NCI-H2081 (cell line): ENCODE measurements at regions not wholly inside any gene's neighbourhood (a gene's known extent, or its start where the extent isn't known, plus 50 kb on each side); places are given as distances from the start of the nearest gene placed in this dataset.
"Not testable (repeated sequence)": the region's sequence is repeated elsewhere in the genome, so short reads cannot be mapped to it uniquely, and the experiment has no call there.

ENCODE experiments used
- DNase-seq, 2 experiments: peaks; one replicate each; lab custom pipeline; 2025; lab: John Stamatoyannopoulos, UW

GRCh38 chr2:167355821-167356220 lies 467.5 kb downstream of the XIRP2 start:
- no peak for DNase-seq

- no peak for DNase-seq
These were observed 465.5 kb downstream of the XIRP2 start for GRCh38 chr2:167353605-167354280.

GRCh38 chr2:167345559-167345958 lies 457.3 kb downstream of the XIRP2 start:
- peak in 1 of 2 experiments; percentile 6 for DNase-seq

GRCh38 chr2:167342769-167343168 lies 454.5 kb downstream of the XIRP2 start:
- peak in 1 of 2 experiments; percentile 6 for DNase-seq

- no peak for DNase-seq
These were observed 452.0 kb downstream of the XIRP2 start for GRCh38 chr2:167340322-167340721.

- DNase-seq, result no peak
These were observed 447.9 kb downstream of the XIRP2 start for GRCh38 chr2:167336213-167336612.

GRCh38 chr2:167335541-167335992 lies 447.3 kb downstream of the XIRP2 start:
- no peak for DNase-seq

- DNase-seq, result peak in 1 of 2 experiments; percentile 11
These were observed 446.0 kb downstream of the XIRP2 start for GRCh38 chr2:167334146-167334742.

- DNase-seq, result no peak
These were observed 445.0 kb downstream of the XIRP2 start for GRCh38 chr2:167333245-167333644.

GRCh38 chr2:167332358-167332757 lies 444.1 kb downstream of the XIRP2 start:
- no peak for DNase-seq

GRCh38 chr2:167331636-167332232 lies 443.5 kb downstream of the XIRP2 start:
- peak in 1 of 2 experiments; percentile 6 for DNase-seq

- not testable (repeated sequence) for DNase-seq
These were observed 440.5 kb downstream of the XIRP2 start for GRCh38 chr2:167328808-167329207.

GRCh38 chr2:167322795-167323194 lies 434.5 kb downstream of the XIRP2 start:
- DNase-seq, result no peak

- no peak for DNase-seq
These were observed 430.3 kb downstream of the XIRP2 start for GRCh38 chr2:167318581-167318980.

- DNase-seq, result no peak
These were observed 422.2 kb downstream of the XIRP2 start for GRCh38 chr2:167310442-167310841.
